SKM-1 (cell line): ENCODE measurements at regions not wholly inside any gene's neighbourhood (a gene's known extent, or its start where the extent isn't known, plus 50 kb on each side); places are given as distances from the start of the nearest gene placed in this dataset.

Source experiments
- DNase-seq: peaks from one replicate; lab custom pipeline; 2025; ENCODE audit not compliant: unreplicated experiment; lab: John Stamatoyannopoulos, UW

DNA sequence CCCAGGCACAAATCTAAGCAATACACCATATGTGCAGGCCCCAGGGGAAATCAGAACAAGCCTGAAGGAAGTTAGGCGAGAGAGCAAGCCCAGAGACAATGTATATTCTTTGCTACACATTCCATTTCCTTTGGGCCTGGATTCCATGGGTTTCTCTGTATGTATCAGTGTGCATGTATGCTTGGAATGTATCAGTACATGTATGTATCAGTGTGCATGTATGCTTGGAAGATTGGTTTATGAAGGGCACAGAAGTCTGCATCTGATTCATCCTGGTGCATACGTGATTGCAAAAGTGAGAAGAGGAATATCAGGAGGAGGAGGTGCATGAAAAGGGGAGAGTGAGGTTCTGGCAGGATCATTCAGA, 232.6 kb upstream of the ANKRD55 start:
- DNase-seq, result no peak

DNA sequence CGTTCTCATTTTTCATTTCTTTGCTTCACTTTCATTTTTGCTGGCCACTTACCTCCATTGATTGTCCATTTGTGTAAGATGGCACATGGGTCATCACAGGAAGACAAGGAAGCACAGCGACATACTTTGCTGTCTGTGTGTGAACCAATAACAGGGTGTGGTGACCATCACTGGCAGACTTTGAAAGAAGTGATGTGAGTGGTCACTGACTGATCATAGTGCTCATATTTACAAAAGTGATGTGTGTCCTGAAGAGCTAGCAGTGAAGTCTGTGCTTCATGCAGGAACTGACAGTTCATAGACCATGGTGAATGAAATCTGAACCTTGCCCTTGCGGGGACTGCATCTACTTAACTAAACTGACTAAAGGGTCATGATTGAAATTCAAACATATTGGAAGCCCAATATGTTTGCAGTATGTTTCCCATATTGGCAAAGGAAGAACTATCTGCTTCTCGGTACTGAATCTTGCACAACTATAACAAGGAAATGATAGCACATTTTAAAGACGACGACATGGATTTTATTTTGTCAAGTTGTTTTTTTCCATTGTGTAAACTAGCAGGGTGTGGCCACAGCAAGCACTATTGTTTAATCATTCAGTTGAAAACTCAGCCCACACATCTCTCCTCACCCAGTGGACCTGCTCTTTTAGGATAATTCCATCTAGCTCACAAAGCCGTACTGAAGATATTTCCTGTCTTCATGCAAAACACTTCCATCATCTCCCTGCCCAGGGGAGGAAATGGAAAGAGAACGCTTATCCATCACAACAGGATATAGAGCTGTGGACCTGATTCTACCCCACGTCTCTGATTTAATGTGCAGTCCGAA, 232.0 kb upstream of the ANKRD55 start:
- DNase-seq, result no peak

DNA sequence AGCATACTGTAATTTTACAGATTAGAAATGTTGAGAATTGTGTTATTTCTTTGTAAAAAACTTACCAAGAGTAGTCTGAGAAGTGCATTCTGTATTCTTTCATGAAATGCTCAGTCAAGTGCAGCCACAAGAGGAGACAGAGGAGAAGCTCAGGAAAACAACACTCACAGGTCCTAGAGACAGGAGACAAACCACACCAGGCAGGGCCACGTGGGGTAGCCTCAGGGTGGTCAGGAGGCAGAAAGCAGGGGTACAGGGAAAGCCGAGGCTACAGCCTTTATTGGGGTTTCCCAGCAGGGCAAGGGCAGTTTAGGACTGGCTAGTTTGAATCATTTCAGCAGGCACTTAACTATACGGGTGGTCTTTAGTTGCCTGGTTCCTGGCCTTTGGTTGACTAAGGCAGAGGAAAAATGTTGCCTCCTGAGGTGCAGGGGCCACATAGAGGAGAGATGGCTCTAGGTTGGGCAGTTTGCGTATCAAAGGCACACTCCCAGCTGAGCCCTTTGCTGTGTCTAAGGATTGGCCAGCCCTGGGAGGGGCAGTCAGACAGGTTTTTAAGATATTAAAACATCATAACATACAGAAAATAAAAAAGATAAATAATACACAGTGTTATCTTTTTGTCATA, 230.9 kb upstream of the ANKRD55 start:
- DNase-seq, result no peak

DNA sequence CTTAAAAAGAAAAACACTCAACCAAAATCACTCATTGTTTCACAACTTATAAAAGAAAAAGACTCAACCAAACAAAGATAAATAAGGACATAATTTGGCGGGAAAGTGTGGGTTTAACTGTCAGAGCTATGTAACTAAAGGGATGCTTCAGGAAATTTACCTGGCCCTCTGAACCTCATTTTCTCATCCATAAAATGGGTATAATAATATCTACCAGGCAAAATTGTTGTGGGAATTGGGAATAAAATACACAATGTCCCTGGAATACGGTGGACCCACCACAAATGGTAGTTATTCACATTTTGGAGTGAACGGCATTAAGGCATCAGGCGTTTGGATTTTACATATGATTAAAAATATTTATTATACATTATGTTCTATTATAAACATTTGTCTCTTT, 228.5 kb upstream of the ANKRD55 start:
- no peak for DNase-seq

DNA sequence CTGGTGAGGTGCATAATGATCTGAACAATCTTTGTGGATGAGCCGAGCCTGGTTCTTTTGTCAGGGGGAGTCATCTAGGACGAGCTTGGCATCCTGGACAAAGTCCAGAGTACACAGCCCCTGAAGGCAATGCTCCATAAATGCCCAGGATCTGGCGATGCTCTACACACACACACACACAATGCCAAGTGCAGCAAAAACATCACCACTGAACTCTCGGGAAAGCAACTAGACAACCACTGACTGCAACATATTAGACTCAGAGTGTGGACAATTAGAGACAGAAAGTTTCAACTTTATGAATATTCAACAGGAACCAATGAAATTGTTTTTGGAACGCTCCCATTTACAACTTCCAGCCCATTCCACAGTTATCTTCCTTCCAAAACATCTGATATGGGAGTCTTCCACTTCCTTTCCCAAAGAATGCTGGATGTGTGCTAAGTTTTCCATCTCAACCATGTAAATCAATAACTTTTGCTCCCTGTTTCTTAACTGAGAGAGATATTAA, 227.6 kb upstream of the ANKRD55 start:
- no peak for DNase-seq

DNA sequence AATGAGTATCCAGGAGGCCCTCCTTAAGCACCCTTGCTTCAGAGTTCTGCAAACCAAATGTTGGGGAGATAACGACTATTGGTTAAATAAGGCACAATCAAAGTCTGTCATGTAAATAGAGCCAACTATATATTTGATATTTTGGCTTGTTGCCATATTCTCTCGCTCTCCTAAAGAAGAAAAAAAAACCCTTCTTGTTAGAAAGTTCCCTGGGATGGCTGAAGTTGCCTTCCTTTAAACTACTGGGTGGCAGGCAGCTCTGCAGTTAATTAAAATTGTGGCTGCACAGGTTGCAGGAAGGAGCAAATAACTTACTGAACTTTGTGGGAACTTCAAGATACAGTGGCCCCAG, 227.0 kb upstream of the ANKRD55 start:
- DNase-seq, result no peak

DNA sequence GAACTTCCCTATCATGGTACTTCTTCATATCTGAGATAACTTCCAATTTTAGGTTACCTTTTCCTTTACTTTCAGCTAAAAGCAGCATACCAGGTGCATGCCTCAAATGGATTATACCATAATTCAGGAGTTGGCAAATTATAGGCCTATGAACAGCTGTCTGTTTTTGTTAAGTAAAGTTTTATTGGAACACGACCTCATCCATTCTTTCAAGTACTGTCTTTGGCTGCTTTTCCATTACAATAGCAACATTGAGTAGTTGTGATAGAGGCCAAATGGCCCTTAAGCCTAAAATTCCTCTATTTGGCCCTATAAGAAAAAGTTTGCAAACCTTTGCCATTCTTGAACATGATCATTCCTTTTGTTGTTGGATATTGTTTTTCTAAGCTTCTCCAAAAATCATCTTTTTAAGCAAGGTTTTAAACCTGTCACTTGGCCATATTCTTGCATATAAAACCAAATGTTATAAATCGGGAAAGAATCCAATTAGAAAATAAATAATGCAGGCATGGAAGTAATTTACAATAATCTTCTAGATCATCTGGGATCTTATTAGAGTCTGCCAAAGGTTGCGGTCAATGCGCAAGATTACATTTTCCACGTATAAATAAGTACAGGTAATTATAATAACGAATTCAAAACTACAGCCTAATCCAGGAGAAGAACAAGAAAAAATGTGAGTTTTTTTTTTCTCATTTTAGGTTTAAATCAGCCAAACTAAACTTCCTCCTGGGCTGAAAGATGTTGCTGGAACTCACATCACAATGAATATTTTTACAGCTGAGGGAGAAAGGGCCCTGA, 226.5 kb upstream of the ANKRD55 start:
- no peak for DNase-seq

DNA sequence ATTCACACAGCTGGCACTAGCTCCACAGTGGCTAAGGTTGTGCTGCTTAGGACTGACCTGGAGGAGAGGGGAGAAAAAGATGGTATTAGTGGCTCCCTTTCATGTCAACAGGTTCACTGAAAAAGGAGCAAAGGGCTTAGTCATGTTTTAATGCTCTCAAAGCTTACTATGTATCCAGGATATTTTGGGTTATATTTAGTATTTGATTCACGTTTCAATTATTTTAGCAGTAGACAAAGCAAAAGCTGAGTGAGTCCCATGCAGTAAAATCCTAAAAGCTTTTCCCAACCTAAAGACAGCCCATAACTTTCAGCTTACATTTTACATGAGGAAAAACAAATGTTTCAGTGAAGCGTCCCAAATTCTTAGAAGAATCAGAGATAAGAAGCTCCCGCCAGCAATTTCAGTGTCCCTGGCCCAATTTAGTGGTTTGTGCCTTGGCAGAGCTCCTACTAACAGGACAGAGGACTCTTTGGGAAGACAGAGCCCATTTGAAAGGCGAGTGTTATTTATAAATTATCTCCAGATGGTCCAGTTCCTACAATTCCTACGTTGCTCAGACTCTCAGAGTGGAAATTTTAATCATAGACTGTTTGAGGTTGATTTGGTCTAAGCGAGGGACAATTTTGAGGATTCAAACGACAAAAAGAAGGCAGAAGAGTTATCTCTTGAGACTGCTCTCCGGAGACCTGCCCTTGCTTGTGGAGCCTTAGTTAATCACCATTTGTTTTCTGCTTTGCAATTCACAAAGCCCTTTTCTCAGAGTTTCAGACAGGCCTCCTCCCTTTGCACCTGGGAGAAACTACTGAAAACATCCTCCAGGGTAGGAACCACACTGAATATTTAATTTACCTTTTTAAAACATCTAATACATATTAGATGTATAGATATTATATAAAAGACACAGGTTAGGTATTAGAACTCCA, 225.0 kb upstream of the ANKRD55 start:
- DNase-seq, result no peak

DNA sequence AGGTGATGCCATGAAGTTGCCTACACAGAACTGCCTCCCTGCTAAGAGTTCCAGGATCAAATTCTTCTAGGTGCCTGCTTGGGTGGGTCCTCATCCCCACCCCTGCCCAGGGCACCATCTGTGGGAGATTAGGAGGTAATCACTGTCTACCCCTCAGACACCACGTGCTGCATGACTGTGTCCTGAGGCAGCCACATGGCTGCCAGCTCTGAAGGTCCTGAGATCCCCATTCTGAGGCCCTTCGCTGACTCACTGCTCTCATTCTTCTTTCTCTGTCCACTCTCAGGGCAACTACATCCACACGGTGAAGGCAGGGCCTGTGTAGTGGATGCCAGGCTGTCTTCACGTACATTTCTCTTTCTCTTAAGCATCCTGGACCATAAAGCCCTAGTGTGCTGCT, 222.9 kb upstream of the ANKRD55 start:
- DNase-seq, result no peak

DNA sequence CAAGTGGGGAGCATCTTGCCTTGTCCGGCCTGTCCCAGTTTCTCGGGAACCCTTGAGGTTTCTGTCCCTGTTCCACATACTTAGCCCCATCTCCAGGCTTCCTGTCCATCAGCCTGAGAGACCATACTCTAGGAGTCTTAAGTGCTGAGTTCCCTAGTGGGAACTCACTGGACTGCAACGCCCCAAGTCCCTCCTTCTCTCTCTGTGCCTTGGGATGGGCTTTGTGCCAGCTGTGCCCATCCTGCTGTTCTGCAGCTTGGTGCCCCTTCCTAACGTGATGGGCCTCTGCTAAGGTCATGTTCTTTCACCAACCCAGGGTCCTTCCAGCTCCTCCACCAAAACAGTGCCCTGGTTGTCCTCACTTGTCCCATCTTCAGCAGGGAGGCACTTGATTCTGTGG, 222.3 kb upstream of the ANKRD55 start:
- no peak for DNase-seq

DNA sequence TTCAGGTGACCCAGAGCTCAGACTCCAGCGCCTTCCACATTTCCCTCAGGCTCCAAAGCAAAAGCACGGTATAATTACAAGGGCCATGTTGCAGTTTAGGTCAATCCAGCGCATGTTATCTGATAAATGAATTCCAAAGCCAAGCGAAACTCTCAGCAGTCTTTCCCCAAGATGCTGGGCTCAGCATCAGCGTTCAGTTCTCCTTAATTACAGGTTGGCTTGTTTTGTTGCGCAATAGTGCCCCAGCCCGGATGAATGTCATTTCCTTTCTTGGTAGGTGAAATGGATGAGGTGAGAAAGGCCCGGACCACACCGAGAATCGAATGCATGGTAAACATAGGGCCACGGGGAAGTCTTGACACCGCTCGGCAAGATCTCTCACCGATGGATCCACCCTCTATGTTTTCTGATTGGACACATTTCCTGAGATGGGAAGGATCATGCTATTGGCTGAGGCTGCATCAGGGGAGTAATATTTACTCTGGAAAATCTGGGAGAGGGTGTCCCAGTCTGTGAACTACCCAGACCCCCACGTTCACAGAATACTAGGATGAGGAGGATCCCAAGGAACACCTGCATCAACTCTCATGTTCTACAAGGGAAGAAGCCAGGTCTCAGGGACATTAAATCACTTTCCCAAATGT, 221.2 kb upstream of the ANKRD55 start:
- no peak for DNase-seq

DNA sequence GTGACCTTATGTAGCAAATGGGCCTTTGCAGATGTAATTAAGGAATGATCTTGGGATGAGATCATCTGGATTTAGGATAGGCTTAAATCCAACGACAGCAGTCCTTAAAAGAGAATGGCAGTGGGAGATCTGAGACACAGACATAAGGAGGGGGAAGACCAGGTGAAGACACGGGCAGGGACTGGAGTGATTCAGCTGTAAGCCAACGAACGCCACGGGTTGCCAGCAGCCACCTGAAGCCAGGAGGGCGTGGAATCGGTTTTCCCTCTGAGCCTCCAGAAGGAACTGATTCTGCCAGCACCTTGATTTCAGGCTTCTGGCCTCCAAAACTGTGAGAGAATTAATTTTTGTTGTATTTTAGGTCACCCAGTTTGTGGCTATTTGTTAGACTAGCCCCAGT, 218.6 kb upstream of the ANKRD55 start:
- no peak for DNase-seq

DNA sequence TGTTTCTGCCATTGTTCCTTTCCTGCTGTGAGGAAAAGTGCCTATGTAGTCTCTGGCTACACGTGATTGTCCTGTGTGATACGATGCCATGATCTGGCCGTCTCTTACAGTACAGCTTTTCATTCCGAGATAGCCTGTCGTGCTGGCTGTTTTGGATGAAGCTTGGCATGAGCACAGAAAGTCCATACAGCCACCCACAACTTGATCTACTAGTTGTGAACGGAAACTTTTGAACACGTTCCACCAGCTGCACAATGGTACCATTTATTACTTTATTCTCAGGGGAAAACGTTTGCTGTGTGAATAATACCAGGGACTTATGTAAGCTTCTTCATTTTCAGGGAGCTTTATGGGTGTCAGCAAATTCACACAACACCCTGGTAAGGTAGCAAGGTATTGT, 217.6 kb upstream of the ANKRD55 start:
- DNase-seq, result no peak

DNA sequence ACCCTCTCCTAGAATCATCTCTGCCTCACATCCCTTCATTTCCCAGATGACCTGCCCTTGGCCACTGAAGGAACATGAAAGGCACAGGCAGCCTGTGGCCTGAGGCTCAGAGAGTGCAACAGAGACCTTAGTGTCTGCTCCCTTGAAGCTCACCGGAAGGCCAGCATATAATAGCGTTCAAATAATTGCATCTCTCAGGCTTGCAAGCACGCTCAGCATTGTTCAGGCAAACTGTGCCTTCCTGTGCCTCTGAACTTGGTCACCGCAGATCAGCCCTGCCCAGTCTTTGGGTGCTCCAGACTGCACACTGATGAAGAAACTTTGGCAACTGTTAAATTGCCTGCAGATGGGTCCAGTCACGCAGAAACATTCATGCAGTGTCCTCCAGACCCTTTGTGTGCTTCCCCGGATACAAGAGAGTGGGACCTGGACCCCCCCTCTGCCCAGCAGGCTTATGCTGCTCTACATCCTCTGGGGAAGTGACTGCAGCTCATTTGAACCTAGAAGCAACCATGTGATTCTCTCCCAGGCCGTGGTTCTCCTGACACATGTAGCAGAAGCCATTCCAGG, 216.0 kb upstream of the ANKRD55 start:
- DNase-seq, result no peak

DNA sequence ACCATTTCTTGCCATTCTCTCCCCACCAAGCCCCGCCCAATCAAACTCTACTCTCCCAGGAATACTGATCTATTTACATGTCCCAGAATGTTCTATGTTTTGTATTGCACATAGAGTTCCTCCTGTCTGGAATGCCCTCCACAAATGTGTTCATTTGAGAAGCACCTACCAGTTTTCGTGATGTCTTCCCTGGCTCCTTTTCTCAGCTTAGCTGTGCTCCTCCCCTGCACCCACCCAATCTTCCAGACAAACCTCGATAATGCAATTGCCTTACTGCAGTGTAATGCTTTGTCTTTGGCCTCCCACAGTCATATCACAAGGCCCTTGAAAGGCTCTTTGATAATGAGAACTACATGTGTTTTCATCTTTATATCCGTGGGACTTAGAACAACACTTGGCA, 214.5 kb upstream of the ANKRD55 start:
- no peak for DNase-seq

DNA sequence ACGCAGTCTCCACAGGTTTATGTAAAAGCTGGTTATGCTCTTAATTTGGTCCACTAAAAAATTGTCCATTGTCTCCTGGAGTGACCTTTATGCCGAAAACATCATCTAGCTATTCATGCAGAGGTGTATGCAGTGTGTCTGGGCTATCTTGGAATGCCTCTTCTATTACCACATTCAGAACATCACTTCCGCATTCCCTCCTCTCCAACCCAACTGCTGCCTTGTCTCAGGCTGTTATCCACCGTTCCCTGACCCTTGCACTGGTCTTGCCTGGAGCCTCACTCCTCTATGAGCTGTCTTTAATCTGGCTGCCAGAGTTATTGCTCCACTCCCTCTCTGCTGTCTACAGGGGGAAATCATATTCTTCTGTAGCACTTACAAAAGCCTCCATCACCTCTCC, 214.1 kb upstream of the ANKRD55 start:
- DNase-seq, result no peak

DNA sequence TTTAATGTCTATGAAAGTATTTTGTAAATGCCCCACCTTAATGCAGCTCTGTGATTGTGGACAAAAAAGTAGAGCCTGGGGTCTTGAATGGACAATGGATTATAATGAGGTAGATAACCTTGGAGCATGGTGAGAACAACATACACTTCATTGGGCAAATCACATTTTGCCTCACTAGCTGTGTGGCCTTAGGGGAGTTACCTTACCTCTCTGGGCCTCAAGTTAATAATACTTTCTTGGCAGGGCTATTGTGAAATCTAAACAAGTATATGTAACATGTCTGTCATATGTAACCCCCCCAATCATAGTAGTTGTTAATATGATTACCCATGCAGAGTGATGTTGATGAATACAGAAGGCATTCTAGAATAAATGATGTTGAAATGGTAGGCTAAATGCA, 213.6 kb upstream of the ANKRD55 start:
- DNase-seq, result no peak

DNA sequence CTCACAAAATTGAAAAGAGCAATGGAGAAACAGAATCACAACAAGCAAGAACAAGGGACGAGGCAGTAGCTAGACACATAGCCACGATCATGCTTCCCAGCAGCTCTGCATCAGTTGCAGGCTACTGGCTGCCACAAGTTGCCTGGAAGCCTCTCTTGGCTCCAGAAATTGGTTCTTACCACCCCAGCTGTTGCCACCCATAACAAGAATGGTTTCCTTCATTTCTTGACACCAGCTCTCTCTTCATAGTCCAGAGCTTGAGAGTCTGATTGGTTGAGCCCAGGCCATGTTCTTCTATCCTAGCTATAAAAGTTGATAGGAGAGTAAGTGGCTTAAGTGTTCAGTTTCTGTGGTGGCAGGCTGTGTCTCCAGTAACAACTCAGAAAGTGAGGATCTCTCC, 210.7 kb upstream of the ANKRD55 start:
- no peak for DNase-seq

DNA sequence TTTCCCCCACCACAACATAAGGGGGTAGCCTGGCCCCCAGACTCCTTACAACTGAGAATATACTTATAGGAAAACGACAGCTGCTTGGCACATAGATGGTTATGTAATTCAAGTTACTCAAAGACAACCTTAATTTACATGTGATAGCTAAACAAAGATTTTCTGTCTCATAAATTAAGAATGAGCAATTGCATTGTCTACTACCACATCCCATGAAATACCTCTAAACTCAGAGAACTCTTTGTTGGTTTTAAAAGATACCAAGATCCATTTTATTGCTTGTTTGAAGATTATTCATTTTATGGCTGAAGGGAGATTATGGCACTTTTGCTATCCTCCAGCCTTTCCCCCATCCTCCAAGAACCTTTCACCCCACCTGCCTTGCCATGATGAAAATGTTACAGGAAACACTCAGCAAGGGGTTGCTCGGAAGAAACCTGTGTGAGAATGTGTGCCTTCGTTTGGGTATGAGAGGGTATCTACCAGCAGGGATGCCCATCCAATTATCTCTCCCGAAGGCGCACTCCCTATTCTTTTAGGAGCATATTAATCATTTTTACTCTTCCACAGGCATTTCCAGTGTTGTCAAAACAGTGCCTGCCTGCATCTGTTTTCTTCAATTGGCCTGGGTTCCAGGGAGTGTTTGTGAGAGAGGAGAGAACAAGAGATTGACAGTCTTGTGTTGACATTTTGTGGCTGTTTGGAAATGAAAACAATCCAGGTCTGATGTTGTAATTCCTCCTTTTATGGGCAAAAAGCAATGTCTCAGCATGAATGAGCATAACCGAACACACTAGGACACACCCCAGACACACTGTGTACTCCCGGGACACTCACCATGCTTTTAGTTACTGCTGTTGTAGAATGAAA, 208.0 kb upstream of the ANKRD55 start:
- DNase-seq, result no peak
